Activated CD4-positive, alpha-beta T cell treated with anti-CD3 and anti-CD28 coated beads, Interleukin-2, amount 50 U/mL, for 48 hours (primary cell): ENCODE measurements at regions not wholly inside any gene's neighbourhood (a gene's known extent, or its start where the extent isn't known, plus 50 kb on each side); places are given as distances from the start of the nearest gene placed in this dataset.

Experiments
- DNase-seq, 2 experiments: peaks; one replicate each; pipeline ENCODE4 v3.0.0-alpha.2; 2020

- DNase-seq, result no peak
Observed at GRCh38 chr3:73677336-73678024, 52.7 kb upstream of the PDZRN3 start.
